ENCODE measurements at regions not wholly inside any gene's neighbourhood (a gene's known extent, or its start where the extent isn't known, plus 50 kb on each side); places are given as distances from the start of the nearest gene placed in this dataset.

DNA sequence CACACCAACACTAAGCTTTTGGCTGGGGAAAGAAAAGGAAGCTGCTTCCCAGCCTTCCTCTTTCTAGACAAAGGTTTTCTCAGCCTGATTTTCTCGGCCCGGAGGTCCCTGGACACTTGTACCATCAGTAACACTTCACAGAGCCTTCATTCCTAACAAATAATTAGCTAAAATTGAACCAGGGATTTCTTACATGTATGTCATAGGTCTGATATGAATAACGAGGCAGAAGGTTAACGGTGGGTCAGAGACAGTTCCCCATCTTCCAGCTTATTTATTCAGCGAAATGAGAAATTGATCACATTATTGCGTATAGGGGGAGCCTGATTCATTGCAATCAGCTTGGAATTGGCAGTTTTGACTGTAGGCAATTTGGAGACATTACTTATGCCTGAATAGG is 142.5 kb downstream of the SALL1 start:
- Histone ChIP-seq H3K36me3 (ENCODE audit: control insufficient read depth, insufficient read depth, low read length) (no peaks in the 10 kb centered on the region), H3K9ac (ENCODE audit: low read depth, low read length) (no peak overlapping the region), H3K4me2 (ENCODE audit: low read depth, low read length) (no peak overlapping the region), H3K4ac (ENCODE audit: low read depth, low read length) (no peak overlapping the region), H2BK120ac (ENCODE audit: low read depth, low read length) (no peak overlapping the region), H3K14ac (replicated peaks; ENCODE audit: low read depth, low read length) (no peak overlapping the region), H3K4me1 (ENCODE audit: control insufficient read depth, insufficient read depth, low read length) (no peaks in the 10 kb centered on the region), H3K18ac (ENCODE audit: low read depth, low read length) (no peak overlapping the region), H3K23ac (ENCODE audit: low read depth, low read length) (no peak overlapping the region), H3K79me1 (ENCODE audit: low read depth in 1 of 2, low read length in 2 of 2) (no peaks in the 10 kb centered on the region), H3K27ac (ENCODE audit: insufficient read depth, low read length) (no peak overlapping the region), H3K4me3 (ENCODE audit: insufficient read depth, low read depth, low read length) (no peak overlapping the region), H3K56ac (ENCODE audit: extremely low read depth, insufficient read depth, low read length) (no peak overlapping the region), H2AFZ (replicated peaks; ENCODE audit: low read length, poor library complexity) (no peak overlapping the region), H4K5ac (ENCODE audit: low read depth, low read length) (no peak overlapping the region), H3K9me1 (ENCODE audit: insufficient read depth, low read length) (no peaks in the 10 kb centered on the region), H2AK5ac (ENCODE audit: low read depth, low read length) (no peak overlapping the region), H2AK9ac (replicated peaks; ENCODE audit: low read depth, low read length, poor library complexity) (no peak overlapping the region), H4K8ac (ENCODE audit: low read depth in 2 of 2, low read length in 2 of 2) (no peak overlapping the region), H2BK5ac (ENCODE audit: low read depth, low read length, poor library complexity, severe bottlenecking) (no peak overlapping the region), H4K20me1 (ENCODE audit: insufficient read depth, low read length) (no peaks in the 10 kb centered on the region), H2BK15ac (ENCODE audit: low read depth, low read length) (no peak overlapping the region), H3K27me3 (ENCODE audit: control insufficient read depth, insufficient read depth, low read length) (no peaks in the 10 kb centered on the region), H3K9me3 (ENCODE audit: control insufficient read depth, insufficient read depth, low read length) (no peaks in the 10 kb centered on the region), H2BK20ac (ENCODE audit: low read depth, low read length) (no peak overlapping the region), H4K91ac (ENCODE audit: insufficient read depth, low read depth, low read length) (no peak overlapping the region)
- TF ChIP-seq FOS (IDR thresholded peaks at IDR 0.05; ENCODE audit: low read depth, low read length) (no peak), POLR2A (IDR thresholded peaks at IDR 0.05; ENCODE audit: low read depth, low read length) (no peak), CTCF (conservative IDR thresholded peaks at IDR 0.05; ENCODE audit: low read depth, low read length) (no peak), RCOR1 (IDR thresholded peaks at IDR 0.05; ENCODE audit: insufficient replicate concordance, low read length) (no peak), USF2 (IDR thresholded peaks at IDR 0.05; ENCODE audit: low read depth, low read length) (no peak), CHD1 (IDR thresholded peaks at IDR 0.05; ENCODE audit: low read depth, low read length) (no peak), NFE2L2 (IDR thresholded peaks at IDR 0.05; ENCODE audit: low read depth, low read length) (no peak), RFX5 (IDR thresholded peaks at IDR 0.05; ENCODE audit: low read depth, low read length) (no peak), MXI1 (IDR thresholded peaks at IDR 0.05; ENCODE audit: borderline replicate concordance, low read depth, low read length) (no peak)
- TF ChIP-seq, protein P1, sequence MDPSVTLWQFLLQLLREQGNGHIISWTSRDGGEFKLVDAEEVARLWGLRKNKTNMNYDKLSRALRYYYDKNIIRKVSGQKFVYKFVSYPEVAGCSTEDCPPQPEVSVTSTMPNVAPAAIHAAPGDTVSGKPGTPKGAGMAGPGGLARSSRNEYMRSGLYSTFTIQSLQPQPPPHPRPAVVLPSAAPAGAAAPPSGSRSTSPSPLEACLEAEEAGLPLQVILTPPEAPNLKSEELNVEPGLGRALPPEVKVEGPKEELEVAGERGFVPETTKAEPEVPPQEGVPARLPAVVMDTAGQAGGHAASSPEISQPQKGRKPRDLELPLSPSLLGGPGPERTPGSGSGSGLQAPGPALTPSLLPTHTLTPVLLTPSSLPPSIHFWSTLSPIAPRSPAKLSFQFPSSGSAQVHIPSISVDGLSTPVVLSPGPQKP (IDR thresholded peaks at IDR 0.05; ENCODE audit: borderline replicate concordance, low read depth, low read length): no peak
- BruUV-seq (replicated peaks): no TSS peak
- ATAC-seq (ENCODE audit: low read depth) (no peak), DNase-seq (no peak)
- no CpG with 5 or more reads among the region's 6 CpGs for WGBS, 2 experiments (ENCODE audit: extremely low coverage in 2 of 2, insufficient read length in 1 of 2)
- POLR2A ChIA-PET (ENCODE audit: unreplicated experiment): no interaction called here
- intact Hi-C loops (cut with micrococcal nuclease): no loop called here
- dilution Hi-C loops (cut with HindIII; ENCODE audit: low sequenced_read_pairs, unreplicated experiment): no loop called here
- in situ Hi-C loops (cut with MboI; ENCODE audit: low sequenced_read_pairs): no loop called here
- CTCF ChIA-PET: no interaction called here

All from IMR-90 (cell line).